GM12891 (cell line): ENCODE measurements at regions not wholly inside any gene's neighbourhood (a gene's known extent, or its start where the extent isn't known, plus 50 kb on each side); places are given as distances from the start of the nearest gene placed in this dataset.

Experiments
- POLR2A ChIP-seq: IDR thresholded peaks from 2 replicates; pipeline ENCODE4 v1.6.1; 2011; ENCODE audit warnings: low read depth, low read length, control low read depth
- POLR2AphosphoS5 ChIP-seq: IDR thresholded peaks from 2 replicates; pipeline ENCODE4 v1.6.1; 2011; ENCODE audit warnings: low read depth, low read length, control low read depth
- SPI1 ChIP-seq: IDR thresholded peaks from 2 replicates; pipeline ENCODE4 v1.6.1; 2011; ENCODE audit warnings: low read depth, low read length, control low read depth
- TAF1 ChIP-seq: IDR thresholded peaks from 2 replicates; pipeline ENCODE4 v1.6.1; 2011; ENCODE audit warnings: low read depth, low read length, control low read depth

- TF ChIP-seq TAF1: no peak
- no peak for TF ChIP-seq POLR2AphosphoS5
- no peak for TF ChIP-seq POLR2A
- no peak for TF ChIP-seq SPI1
Observed at GRCh38 chr1:82813386-82813785, 1012.7 kb downstream of the ADGRL2 start.
